ENCODE measurements at regions not wholly inside any gene's neighbourhood (a gene's known extent, or its start where the extent isn't known, plus 50 kb on each side); places are given as distances from the start of the nearest gene placed in this dataset.

- TF ChIP-seq, protein P1, sequence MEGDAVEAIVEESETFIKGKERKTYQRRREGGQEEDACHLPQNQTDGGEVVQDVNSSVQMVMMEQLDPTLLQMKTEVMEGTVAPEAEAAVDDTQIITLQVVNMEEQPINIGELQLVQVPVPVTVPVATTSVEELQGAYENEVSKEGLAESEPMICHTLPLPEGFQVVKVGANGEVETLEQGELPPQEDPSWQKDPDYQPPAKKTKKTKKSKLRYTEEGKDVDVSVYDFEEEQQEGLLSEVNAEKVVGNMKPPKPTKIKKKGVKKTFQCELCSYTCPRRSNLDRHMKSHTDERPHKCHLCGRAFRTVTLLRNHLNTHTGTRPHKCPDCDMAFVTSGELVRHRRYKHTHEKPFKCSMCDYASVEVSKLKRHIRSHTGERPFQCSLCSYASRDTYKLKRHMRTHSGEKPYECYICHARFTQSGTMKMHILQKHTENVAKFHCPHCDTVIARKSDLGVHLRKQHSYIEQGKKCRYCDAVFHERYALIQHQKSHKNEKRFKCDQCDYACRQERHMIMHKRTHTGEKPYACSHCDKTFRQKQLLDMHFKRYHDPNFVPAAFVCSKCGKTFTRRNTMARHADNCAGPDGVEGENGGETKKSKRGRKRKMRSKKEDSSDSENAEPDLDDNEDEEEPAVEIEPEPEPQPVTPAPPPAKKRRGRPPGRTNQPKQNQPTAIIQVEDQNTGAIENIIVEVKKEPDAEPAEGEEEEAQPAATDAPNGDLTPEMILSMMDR (conservative IDR thresholded peaks at IDR 0.05 in 1 of 2, IDR thresholded peaks at IDR 0.05 in 1 of 2; ENCODE audit: low read depth in 1 of 2, low read length in 2 of 2): no peak
- TF ChIP-seq EZH2 (IDR thresholded peaks at IDR 0.05; ENCODE audit: low read length, missing control alignments): no peak
Observed at GRCh38 chr5:120257358-120257971, 206.6 kb upstream of the PRR16 start.
